GM23338 (cell line): ENCODE measurements at regions not wholly inside any gene's neighbourhood (a gene's known extent, or its start where the extent isn't known, plus 50 kb on each side); places are given as distances from the start of the nearest gene placed in this dataset.

Source experiments
- ATAC-seq: fragments of 200-7000 bp; cut with Tn5 transposase; 3 replicates; pipeline ENCODE4 v1.9.1; 2020
- DNase-seq: peaks from one replicate; pipeline ENCODE4 v3.0.0-alpha.2; 2015; ENCODE audit warnings: low spot score
- H2AFZ ChIP-seq: fragments of 200-600 bp; sonication (generic); 2 replicates; pipeline ENCODE4 v1.8.0; 2016; ENCODE audit warnings: antibody characterized with exemption, mild to moderate bottlenecking, moderate library complexity
- H3F3A ChIP-seq: fragments of 200-600 bp; sonication (generic); replicated peaks from 2 replicates; pipeline ENCODE4 v1.8.0; 2017; ENCODE audit warnings: antibody characterized with exemption, mixed run types, low read depth
- H3K27ac ChIP-seq: fragments of 200-600 bp; sonication (generic); 2 replicates; pipeline ENCODE4 v1.6.1; 2016; ENCODE audit warnings: low read depth
- H3K27me3 ChIP-seq: fragments of 200-600 bp; sonication (generic); 2 replicates; pipeline ENCODE4 v1.8.0; 2016; ENCODE audit warnings: mild to moderate bottlenecking, mixed run types, moderate library complexity; ENCODE audit not compliant: insufficient read depth
- H3K36me3 ChIP-seq: fragments of 200-600 bp; sonication (generic); 2 replicates; pipeline ENCODE4 v1.8.0; 2016; ENCODE audit warnings: mild to moderate bottlenecking; ENCODE audit not compliant: insufficient read depth
- H3K4me1 ChIP-seq: fragments of 200-600 bp; sonication (generic); 2 replicates; pipeline ENCODE4 v1.8.0; 2016; ENCODE audit warnings: mild to moderate bottlenecking, moderate library complexity; ENCODE audit not compliant: insufficient read depth
- H3K4me2 ChIP-seq: fragments of 200-600 bp; sonication (generic); 2 replicates; pipeline ENCODE4 v1.7.1; 2017; ENCODE audit warnings: mixed run types
- H3K4me3 ChIP-seq: fragments of 200-600 bp; sonication (generic); 2 replicates; pipeline ENCODE4 v1.6.1; 2016; ENCODE audit warnings: mixed run types
- H3K79me2 ChIP-seq: fragments of 200-600 bp; sonication (generic); replicated peaks from 2 replicates; pipeline ENCODE4 v1.8.0; 2017; ENCODE audit warnings: mild to moderate bottlenecking; ENCODE audit not compliant: insufficient read depth
- H3K9me2 ChIP-seq: fragments of 200-600 bp; sonication (generic); 2 replicates; pipeline ENCODE4 v1.8.0; 2017; ENCODE audit not compliant: insufficient read depth
- H4K20me1 ChIP-seq: fragments of 200-600 bp; sonication (generic); replicated peaks from 2 replicates; pipeline ENCODE4 v1.8.0; 2017; ENCODE audit warnings: mild to moderate bottlenecking; ENCODE audit not compliant: insufficient read depth
- H3K27ac Mint-ChIP-seq: 2 replicates; pipeline ENCODE4 v1.8.0; 2020; ENCODE audit warnings: inconsistent platforms, mild to moderate bottlenecking, moderate library complexity, mixed read lengths
- H3K27me3 Mint-ChIP-seq: 3 replicates; pipeline ENCODE4 v1.8.0; 2022; ENCODE audit warnings: low read depth, mild to moderate bottlenecking, moderate library complexity, mixed read lengths, inconsistent platforms; ENCODE audit not compliant: insufficient read depth, poor library complexity
- H3K36me3 Mint-ChIP-seq: 3 replicates; pipeline ENCODE4 v1.8.0; 2021; ENCODE audit warnings: low read depth, mild to moderate bottlenecking, inconsistent platforms, moderate library complexity, mixed read lengths
- H3K4me1 Mint-ChIP-seq: 3 replicates; pipeline ENCODE4 v1.8.0; 2020; ENCODE audit warnings: mild to moderate bottlenecking, inconsistent platforms, mixed read lengths
- H3K4me3 Mint-ChIP-seq: 3 replicates; pipeline ENCODE4 v1.8.0; 2021; ENCODE audit warnings: moderate library complexity, mild to moderate bottlenecking, inconsistent platforms, mixed read lengths
- H3K9me3 Mint-ChIP-seq: 3 replicates; pipeline ENCODE4 v1.8.0; 2020; ENCODE audit warnings: moderate library complexity, mild to moderate bottlenecking, inconsistent platforms, mixed read lengths
- EZH2 ChIP-seq: fragments of 200-600 bp; sonication (generic); IDR thresholded peaks from one replicate; pipeline ENCODE4 v1.8.0; 2017; ENCODE audit warnings: antibody characterized with exemption, mild to moderate bottlenecking, low read depth; ENCODE audit not compliant: unreplicated experiment
- ZNF114 ChIP-seq: fragments of 250-450 bp; sonication (Bioruptor Pico); IDR thresholded peaks from 2 replicates; pipeline ENCODE4 v1.5.0; 2020; ENCODE audit warnings: mild to moderate bottlenecking, moderate library complexity
- ZNF462 ChIP-seq: fragments of 250-450 bp; sonication (Bioruptor Pico); IDR thresholded peaks from 2 replicates; pipeline ENCODE4 v1.5.0; 2020; ENCODE audit warnings: mild to moderate bottlenecking, moderate library complexity
- TF ChIP-seq, protein P1 (sequence below), 2 experiments: fragments of 200-600 bp in 1 of 2; sonication (generic) in 1 of 2; conservative IDR thresholded peaks; 2 replicates each; pipeline versions ENCODE4 v1.5.1 to v1.6.1; 2016 to 2017; ENCODE audit warnings: antibody characterized with exemption in 2 of 2, low read depth in 2 of 2, mild to moderate bottlenecking in 2 of 2, moderate library complexity in 1 of 2

DNA sequence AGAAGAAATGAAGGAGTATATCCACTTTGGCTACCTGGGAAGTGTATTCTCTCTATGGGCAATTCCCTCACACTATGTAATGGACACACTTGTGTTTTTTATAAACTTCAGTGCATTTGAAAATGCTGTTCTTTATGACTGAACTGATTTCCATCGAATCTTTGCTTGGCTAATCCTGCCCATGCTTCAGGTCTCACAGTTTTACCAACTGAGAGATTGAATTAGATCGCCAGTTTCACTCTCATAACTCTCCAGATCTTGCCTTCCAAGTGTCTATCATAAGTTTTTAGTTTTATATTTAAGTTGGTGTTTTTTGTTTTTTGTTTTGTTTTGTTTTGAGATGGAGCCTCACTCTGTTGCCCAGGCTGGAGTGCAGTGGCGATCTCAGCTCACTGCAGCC, 73.5 kb upstream of the MBNL1 start (continued):
- TF ChIP-seq ZNF462 (CRISPR knock-in tag) (no peak), EZH2 (no peak)

DNA sequence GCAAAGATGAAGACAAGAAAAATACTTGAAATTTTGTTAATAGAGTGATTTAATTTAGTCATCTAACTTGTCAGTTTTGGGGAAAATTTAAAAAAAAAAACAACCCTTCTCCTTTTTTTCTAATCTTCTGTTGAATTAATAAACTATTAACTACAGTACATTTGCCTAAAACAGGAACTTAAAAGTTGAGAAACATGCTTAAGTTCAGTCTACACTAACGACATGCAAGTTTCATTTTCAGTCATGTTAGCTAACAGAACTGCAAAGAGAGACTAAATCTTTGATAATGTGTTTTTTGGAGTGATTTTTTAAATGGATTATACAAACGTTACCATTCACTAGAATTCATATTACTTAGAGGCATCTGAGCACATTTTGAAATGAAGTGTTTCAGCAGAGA, 71.9 kb upstream of the MBNL1 start:
- TF ChIP-seq ZNF114 (CRISPR knock-in tag) (no peak), EZH2 (no peak)
- TF ChIP-seq, protein P1, sequence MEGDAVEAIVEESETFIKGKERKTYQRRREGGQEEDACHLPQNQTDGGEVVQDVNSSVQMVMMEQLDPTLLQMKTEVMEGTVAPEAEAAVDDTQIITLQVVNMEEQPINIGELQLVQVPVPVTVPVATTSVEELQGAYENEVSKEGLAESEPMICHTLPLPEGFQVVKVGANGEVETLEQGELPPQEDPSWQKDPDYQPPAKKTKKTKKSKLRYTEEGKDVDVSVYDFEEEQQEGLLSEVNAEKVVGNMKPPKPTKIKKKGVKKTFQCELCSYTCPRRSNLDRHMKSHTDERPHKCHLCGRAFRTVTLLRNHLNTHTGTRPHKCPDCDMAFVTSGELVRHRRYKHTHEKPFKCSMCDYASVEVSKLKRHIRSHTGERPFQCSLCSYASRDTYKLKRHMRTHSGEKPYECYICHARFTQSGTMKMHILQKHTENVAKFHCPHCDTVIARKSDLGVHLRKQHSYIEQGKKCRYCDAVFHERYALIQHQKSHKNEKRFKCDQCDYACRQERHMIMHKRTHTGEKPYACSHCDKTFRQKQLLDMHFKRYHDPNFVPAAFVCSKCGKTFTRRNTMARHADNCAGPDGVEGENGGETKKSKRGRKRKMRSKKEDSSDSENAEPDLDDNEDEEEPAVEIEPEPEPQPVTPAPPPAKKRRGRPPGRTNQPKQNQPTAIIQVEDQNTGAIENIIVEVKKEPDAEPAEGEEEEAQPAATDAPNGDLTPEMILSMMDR (conservative IDR thresholded peaks at IDR 0.05; ENCODE audit: low read depth in 2 of 2): no peak
- no peaks in the 10 kb centered on the region for H3K79me2 ChIP-seq
- H2AFZ ChIP-seq: no peak overlapping the region
- Mint-ChIP-seq H3K27ac (no peak overlapping the region), H3K27me3 (no peaks in the 10 kb centered on the region), H3K36me3 (no peaks in the 10 kb centered on the region), H3K4me3 (no peak overlapping the region), H3K4me1 (peaks cover 11% of the 10 kb centered on the region), H3K9me3 (no peaks in the 10 kb centered on the region)
- no peak overlapping the region for H3K27ac ChIP-seq
- no peak overlapping the region for H3K4me2 ChIP-seq
- H3K9me2 ChIP-seq: no peaks in the 10 kb centered on the region
- no peaks in the 10 kb centered on the region for H4K20me1 ChIP-seq
- no peaks in the 10 kb centered on the region for H3F3A ChIP-seq
- no peaks in the 10 kb centered on the region for H3K4me1 ChIP-seq
- H3K4me3 ChIP-seq: no peak overlapping the region
- ATAC-seq: no peak
- no peak for DNase-seq
- no peaks in the 10 kb centered on the region for H3K27me3 ChIP-seq
- H3K36me3 ChIP-seq: no peaks in the 10 kb centered on the region
